HG02852 (cell line): ENCODE measurements at regions not wholly inside any gene's neighbourhood (a gene's known extent, or its start where the extent isn't known, plus 50 kb on each side); places are given as distances from the start of the nearest gene placed in this dataset.
"Not testable (repeated sequence)": the region's sequence is repeated elsewhere in the genome, so short reads cannot be mapped to it uniquely, and the experiment has no call there.

Source experiments
- ATAC-seq: cut with Tn5 transposase; IDR thresholded peaks from one replicate; pipeline ENCODE4 v1.9.1; 2021; ENCODE audit warnings: mild to moderate bottlenecking, moderate library complexity; ENCODE audit not compliant: unreplicated experiment

DNA sequence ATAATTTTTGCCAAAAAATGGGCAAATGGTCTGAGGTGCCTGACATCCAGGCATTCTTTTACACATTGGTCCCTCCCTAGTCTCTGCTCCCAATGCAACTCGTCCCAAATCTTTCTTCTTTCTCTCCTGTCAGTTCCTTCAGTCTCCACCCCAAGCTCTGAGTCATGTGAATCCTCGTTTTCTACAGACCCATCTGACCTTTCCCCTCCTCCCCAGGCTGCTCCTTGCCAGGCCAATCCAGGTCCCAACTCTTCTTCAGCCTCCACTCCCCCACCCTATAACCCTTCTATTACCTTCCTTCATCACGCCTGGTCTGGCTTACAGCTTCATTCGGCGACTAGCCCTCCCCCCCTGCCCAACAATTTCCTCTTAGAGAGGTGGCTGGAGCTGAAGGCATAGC is 55.3 kb downstream of the BBS10 start:
- ATAC-seq, result not testable (repeated sequence)

DNA sequence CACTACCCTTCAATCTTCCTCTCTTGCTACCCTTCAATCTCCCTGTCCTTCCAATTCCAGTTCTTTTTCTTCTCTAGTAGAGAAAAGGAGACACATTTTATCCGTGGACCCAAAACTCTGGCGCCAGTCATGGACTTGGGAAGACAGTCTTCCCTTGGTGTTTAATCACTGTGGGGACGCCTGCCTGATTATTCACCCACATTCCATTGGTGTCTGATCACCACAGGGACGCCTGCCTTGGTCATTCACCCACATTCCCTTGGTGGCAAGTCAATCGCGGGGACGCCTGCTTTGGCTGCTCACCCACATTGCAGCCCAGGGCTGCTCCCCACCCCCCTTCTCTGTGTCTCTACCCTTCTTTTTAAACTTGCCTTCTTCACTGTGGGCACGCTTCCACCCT is 55.9 kb downstream of the BBS10 start:
- ATAC-seq, result not testable (repeated sequence)

DNA sequence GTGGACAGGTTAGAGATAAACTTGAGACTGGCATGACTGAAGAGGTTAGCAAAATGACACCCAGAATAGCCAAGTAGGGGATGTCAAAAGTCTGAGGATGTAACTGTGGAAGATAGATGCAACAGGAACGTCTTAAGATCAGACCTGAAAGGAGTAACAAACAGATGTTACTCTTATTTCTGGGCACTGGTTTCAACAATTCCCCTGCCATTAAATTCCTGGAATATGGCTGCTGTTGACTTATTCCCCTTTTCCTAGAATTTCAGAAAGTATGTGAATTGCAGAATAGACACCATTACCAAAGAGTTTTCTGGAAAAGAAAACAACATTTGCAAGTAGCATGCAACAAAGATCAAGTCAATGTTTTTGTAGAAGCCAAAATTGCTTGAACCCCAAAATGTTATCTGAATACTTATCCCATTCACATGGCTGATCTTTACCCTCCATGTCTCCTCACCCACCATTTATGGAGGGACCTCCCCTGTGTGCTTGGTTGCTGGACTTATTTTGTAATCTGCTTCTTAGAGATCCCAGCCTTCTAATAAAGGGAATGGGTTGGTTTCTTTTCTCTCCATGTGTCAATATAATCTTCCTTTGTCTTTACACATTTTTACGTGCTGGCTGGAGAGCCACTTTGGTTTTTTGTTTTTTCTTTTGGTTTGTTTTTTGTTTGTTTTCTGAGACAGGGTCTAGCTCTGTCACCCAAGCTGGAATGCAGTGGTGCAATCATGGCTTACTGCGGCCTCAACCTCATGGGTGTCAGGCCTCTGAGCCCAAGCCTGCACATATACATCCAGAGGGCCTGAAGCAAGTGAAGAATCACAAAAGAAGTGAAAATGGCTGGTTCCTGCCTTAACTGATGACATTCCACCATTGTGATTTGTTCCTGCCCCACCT is 57.0 kb downstream of the BBS10 start:
- ATAC-seq, result no peak

DNA sequence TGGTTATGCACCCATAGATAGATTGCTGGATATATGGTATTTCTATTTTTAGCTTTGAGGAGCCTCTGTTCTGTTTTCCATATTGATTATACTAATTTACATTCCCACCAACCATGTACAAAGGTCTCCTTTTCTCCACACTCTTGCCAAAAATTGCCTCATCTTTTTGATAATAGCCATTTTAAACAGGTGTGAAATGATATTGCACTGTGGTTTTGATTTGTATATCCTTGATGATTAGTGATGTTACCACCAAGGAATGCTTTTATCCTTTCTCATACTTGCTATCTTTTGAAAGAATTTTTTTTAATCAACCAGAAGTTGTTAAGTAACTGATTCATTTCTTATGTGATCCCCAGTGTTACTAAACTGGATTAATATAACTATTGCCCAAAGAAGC is 60.0 kb downstream of the BBS10 start:
- no peak for ATAC-seq

DNA sequence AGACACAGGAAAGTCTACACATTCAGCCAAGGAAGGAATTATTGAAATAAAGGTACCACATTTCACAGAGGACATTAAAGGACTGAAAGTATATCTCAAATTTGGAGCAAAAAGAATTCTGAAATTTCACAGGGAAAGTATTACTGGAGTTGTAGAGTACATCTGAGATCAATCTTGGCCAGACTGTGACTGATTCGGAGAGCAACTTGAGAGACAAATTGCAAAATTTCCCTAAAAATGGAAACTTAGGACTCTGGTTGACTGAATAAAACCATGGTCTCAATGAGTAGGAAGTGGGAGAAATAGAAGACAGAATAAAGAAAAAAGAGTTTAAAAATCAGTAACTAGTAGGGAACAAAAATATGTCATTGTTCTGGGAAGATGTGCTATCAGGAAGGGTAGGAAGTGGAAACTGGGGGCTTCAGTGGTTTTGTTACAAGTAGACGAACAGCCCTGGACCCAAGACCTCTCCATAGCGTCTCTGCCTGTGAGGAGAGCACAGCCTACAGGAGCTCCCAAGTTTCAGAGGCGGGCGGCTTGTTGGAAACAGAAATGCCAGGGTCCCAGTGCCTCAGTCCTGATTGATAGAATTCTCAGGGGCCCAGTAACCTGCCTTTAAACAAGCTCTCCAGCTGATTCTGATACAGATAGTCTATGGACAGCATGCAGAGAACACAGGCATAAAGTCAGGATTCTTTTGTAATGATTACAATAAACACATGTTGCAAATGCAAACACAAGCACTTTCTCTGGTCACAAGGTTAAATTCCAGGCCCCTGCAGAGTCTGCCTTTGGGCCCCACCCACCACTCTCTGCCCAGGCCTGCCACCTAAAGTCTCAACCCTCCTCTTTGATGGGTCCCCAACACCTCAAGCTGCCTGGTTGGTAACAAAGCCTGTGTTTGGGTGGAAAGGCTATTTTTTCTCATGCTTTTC is 63.1 kb downstream of the BBS10 start:
- ATAC-seq, result no peak

DNA sequence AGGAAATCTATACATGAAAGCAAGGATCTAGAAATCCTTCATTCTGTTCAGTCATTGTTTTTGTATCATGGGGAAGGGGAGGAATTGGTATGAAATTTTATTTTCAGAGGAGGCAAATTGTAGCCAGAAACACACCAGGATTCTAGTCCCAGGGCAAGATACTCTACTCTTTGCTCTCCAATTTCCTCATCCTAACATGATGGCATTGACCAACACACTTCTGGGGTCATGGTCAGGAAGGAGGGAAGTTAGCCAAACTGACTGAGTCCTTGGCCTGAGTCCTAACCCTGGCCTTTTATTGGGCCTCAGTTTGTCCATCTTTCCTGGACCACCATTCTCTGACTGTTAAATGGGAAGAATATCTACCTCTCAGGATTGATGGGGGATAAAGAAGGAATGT is 65.5 kb downstream of the BBS10 start:
- ATAC-seq, result no peak

DNA sequence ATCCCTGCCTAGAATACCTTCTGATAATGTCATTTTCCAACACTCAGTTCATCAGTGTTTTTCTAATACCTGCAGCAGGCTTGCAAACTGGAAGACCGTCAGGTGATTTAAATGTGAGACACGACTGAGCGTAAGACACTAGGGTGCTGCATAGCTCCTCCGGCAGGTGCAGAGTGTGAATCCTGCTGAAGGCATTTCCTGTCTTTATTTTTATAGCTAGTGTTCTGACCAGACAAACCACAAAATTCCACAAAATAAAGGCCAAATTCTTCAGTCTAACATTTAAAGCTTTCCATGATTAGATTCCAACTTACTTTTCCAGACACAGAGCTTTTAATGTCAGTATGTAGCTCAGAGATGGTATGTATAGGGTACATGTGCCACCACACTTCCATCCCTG is 70.7 kb downstream of the BBS10 start:
- ATAC-seq, result no peak

DNA sequence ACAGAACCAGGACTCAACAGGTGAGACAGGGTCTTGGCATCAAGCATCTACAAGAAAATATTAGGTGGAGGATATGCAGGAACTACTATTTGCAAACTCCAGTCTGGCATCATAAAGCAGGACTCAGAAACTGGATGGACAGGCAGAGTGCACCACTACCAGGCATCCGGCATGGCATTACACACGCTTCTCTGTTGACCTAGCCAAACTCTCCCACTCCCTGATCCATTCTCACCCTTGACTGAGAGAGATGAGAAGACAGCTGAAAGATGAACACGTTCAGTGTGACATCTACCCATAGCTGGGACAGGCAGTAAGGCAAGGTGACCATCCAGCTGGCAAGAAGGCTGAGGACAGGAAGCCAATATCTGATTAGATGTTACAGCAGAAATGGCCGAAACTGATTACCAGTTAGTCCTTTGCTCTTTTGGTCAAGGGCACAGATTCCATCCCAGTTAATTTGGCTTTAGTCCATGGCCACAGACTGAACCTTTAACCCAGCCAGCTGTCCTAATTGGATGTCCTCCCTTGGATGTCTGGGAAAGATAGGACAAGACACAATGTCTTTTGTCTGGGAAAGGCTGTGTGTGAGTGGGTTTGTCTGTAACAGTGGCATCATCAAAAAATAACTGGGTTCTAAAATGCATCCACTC is 71.6 kb downstream of the BBS10 start:
- no peak for ATAC-seq

DNA sequence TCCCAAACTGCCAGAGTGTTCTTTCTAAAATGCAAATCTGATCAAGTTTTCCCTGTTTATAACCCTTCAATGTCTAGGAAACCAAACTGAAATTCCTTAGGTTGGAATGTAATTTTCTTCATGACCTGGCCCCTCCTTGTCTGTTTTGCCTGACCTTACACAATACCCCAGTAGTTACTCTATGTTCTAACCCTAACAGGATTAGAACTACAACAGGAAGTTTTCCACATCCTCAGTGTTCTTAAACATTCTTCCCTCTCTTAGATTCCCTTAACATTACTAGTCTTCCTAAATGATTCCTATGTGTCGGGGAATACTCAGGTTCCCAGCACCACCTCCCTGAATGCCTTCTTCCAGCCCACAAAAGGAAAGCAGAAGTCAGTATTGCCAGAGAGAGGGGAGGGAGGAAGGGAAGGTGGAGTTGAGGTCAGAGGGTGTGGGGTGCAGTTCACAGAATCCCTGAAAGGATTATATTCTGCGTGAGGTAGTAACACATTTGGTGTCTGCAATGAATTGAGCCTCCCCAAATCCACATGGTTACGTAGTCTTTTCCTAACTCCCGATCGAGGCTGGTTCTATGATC is 72.6 kb downstream of the BBS10 start:
- no peak for ATAC-seq

DNA sequence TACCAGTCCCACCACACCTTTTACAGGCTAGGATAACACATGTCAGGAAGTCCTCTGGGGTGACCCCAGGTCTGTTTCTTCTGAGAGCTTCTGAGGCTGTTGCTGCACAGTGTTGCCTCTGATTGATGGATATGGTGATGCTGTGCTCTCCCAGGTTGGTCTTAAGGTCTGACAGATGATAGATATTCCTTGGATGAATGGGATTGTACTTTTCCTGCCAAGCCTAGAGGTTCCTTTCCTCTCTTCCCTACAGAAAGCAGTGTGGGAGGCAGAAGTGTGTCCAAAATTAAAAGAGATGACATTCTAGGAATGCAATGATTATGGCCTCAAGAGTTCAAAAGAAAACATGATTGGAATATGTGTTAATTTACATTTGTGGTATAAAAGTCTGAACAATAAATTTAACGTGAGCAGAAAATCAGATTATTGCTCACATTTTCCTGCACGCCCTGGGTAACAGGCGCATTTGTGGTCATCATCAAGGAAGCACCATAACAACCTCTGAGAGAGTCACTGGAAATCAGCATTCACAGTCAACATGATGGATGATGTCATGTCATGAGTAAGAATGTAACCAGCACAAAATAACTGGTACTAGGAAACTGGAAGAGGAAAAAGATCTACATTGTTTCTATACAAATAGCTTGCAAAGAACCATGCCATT is 73.7 kb downstream of the BBS10 start:
- no peak for ATAC-seq

DNA sequence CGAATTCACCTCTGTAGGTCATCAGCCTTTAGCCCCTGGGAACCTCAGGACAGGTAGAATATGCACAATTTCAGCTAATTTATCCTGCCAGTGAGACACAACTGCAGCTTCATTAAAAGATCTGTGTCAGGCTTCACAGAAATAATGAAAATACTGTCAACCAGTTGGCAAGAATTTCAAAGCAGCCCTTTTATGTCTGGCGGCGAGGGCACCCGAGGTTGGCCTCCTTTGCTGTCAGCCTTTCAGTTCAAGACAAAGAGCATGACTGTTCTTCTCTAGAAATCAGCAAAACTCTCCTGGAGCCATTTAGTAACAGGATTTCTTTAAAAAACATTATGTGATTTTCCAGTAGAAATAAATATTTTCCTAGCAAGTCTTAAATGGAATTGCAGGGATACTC is 75.9 kb downstream of the BBS10 start:
- ATAC-seq, result no peak

DNA sequence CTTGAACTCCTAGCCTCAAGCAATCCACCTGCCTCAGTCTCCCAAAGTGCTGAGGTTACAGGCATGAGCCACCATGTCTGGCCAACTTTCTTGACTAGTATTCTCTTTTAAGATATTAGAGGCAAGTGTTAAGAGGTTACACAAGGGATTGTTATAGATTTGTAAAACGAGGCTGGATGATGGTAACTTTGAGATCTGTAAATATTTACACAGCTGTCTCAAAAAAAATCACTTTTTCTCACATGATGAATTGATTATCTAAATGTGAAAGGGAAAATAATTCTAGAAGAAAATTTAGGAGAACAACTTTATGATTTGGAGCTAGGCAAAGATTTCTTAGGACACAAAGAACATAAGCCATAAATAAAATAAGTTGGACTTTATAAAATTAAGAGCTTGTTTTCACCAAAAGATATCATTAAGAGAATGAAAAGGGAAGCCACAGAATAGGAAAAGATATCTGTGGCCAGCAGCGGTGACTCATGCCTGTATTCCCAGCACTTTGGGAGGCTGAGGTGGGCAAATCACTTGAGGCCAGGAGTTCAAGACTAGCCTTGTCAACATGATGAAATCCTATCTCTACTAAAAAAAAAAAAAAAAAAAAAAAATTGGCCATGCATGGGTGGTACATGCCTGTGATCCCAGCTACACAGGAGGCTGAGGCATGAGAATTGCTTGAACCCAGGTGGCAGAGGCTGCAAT is 77.4 kb downstream of the BBS10 start:
- no peak for ATAC-seq

DNA sequence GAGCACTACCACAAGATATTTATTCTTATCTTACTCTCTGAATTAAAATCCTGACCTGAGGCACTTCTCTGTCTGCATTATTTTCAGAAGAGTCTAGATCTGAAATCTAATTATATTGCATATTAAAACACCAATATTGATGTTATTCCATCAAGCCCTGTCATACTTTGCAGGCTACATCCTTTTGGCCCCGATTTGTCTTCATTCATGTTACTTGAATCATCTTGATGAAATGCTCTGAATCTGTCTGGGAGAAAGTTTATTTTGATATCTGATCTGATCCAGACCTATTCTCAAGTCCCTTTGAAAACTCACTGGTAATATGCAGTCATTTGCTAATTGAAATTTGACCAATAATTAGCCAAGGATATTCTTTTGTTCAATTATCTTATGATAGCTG is 79.9 kb downstream of the BBS10 start:
- ATAC-seq, result no peak

DNA sequence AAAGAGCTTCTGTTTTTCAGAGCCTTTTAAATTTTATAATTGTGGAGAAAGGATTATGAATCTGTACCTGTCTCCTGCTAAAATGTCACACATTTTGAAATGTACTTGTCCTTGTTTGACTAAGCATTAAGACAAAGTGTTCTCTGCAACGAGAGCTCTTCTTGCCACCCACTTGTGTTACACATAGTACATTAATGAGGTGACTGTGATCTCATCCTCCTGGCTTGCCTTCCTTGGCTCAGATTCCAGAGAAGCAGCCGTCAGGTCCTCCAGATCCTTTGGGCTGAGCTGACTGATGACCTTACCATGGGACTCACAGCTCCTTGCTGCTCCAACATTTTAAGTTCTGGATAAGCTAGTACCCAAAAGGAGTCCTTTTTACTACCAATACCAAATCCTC is 81.4 kb downstream of the BBS10 start:
- ATAC-seq, result no peak

DNA sequence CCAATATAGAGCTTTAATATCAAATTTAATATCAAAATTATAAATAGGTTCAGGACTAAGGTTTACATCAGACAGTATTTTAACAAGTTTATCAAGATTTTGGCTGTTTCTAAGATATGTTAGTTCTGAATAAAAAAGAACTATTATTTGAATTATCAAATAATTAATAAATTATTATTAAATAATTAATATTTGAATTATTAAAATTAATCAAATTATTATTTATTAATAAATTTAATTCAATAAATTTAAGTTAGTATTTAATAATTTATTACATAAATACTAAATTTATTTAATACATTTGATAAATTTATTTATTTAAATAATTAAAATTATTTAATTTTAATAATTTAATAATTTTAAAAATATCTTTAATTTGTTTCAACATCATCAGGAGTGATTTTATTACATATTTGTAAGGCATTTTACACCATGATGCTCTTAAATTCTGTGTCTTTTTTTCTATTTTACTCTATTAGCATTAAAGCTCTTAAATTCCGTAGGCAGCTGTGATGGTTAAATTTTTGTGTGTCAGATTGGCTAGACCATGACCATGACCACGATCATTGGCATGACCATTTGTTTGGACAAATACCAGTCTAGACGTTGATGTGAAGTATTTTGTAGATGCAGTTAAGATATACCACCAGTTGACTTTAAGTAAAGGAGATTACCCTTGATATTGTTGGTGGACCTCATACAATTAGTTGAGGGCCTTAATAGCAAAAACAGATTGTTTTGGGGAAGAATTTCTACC is 82.6 kb downstream of the BBS10 start:
- no peak for ATAC-seq

DNA sequence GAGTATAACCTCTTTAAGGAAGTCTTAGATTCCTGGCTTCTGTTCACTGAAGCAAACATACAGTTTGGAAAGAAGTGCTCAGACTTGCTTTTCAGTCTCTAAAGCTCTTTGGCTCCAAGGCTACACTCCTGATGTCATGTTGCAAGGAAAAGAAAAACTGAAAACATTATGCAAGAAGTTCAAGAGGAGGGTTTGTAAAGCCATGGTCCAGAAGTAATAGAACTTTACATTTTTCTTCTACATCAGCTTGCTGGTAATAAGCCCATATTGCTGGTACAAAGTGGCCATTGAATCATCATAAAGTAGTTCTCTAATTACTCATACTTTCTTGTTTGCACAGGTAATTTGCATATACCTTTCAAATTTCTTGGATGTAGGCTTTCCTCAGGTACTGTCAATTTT is 83.6 kb downstream of the BBS10 start:
- no peak for ATAC-seq

DNA sequence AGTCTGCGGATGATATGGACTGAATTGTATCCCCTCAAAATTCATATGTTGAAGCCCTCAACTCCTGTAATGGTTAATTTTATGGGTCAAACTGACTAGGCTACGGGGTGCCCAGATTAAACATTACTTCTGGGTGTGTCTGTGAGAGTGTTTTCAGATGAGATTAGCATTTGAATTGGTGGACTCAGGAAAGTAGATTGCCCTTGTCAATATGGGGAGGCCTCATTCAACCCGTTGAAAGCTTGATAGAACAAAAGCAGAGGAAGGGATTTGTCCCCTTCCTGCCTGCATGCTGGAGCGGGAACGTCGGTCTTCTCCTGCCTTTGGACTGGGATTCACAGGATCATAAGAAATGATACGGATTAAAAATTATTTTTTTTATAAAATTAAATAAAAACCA is 84.5 kb downstream of the BBS10 start:
- no peak for ATAC-seq

DNA sequence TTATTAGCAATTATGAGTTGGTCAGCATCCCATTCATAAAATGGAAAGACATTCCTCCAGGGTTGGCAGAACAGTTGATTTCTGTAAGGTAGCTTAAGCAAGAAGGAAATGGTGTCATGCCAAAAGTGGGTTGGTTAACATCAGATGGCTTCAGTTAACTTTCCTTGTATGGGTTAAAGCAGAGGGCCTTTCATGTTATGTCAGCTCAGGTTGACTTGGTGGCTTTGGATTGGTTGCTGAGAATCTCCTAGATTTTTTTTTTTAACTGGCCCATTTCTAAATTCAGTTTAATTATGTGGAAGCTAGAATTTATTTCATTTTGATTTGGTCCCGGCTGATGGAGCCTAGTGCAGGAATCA is 87.8 kb downstream of the BBS10 start:
- ATAC-seq, result no peak

DNA sequence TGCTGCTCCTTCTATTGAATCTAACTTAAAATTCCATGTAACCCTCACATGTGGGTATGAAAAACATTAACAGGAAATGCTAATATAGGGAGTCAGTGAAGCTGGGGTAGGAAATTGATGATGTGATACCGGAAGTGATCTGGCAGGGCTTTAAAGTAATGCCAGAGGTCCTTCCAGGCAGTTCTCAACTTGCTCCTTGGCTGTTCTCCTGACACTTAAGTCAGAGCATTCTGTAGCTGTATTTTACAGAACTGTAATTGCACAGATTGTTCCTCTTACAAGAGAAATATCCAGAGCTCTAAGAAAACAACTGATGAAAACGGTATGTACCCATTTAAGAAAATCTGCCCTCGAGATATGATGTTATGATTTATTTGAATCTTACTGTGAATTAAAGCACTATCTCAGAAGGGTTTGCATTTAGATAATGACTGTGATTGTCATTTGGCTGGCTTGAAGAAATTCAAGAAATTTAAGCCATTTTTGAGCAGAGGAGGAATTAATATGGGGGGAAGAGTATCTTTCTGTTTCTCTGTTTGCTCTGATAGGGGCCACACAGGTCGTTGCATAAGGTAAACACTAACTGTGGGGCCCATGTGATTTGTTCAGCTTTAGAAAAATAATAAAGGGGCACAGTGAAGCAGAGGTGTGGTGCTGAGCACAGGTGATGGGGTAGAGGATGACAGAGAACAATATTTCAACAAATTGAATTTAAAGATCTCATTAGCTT is 88.4 kb downstream of the BBS10 start:
- ATAC-seq, result no peak
